GM23248 (cell line): ENCODE measurements at regions not wholly inside any gene's neighbourhood (a gene's known extent, or its start where the extent isn't known, plus 50 kb on each side); places are given as distances from the start of the nearest gene placed in this dataset.

Experiments used
- EZH2 ChIP-seq: fragments of 200-600 bp; sonication (generic); IDR thresholded peaks from 2 replicates; pipeline ENCODE4 v1.6.1; 2018; ENCODE audit warnings: antibody characterized with exemption, mild to moderate bottlenecking; ENCODE audit not compliant: insufficient read depth, poor library complexity, severe bottlenecking
- EZH2phosphoT487 ChIP-seq: fragments of 200-600 bp; sonication (generic); IDR thresholded peaks from 2 replicates; pipeline ENCODE4 v1.6.1; 2018; ENCODE audit warnings: antibody characterized with exemption, moderate library complexity, mild to moderate bottlenecking, low read depth; ENCODE audit not compliant: insufficient read depth

- no peak for TF ChIP-seq EZH2
- TF ChIP-seq EZH2phosphoT487: no peak
Observed at GRCh38 chr2:157948856-157949255, 72.7 kb upstream of the ACVR1 start.
